ENCODE measurements at regions not wholly inside any gene's neighbourhood (a gene's known extent, or its start where the extent isn't known, plus 50 kb on each side); places are given as distances from the start of the nearest gene placed in this dataset.

GRCh38 chr6:815348-815738 is 122.4 kb upstream of the EXOC2 start:
- no peak for DNase-seq (ENCODE audit: insufficient read length, low spot score, missing footprints)
- no peak overlapping the region for H3K4me3 ChIP-seq (ENCODE audit: insufficient read depth, low read length)
- H3K27ac ChIP-seq (ENCODE audit: low read depth, low read length), result no peak overlapping the region
- no peaks in the 10 kb centered on the region for H3K79me2 ChIP-seq (ENCODE audit: insufficient read depth, low read length)
- H4K20me1 ChIP-seq (ENCODE audit: insufficient read depth, low read length), result no peaks in the 10 kb centered on the region
- TF ChIP-seq CTCF (IDR thresholded peaks at IDR 0.05; ENCODE audit: extremely low read depth, low read depth, low read length), result no peak
- H3K36me3 ChIP-seq (ENCODE audit: insufficient read depth, low read length), result no peaks in the 10 kb centered on the region
- no peak overlapping the region for H2AFZ ChIP-seq (ENCODE audit: low read length)
- no peaks in the 10 kb centered on the region for H3K4me1 ChIP-seq (ENCODE audit: insufficient read depth, low read length)
- H3K4me2 ChIP-seq (ENCODE audit: insufficient read depth, low read length), result no peak overlapping the region
- no peaks in the 10 kb centered on the region for H3K9me3 ChIP-seq (ENCODE audit: low read depth, low read length)
- H3K27me3 ChIP-seq (ENCODE audit: insufficient read depth, low read length), result no peaks in the 10 kb centered on the region

GRCh38 chr6:814378-815347 is 121.7 kb upstream of the EXOC2 start:
- no peaks in the 10 kb centered on the region for H3K4me1 ChIP-seq (ENCODE audit: insufficient read depth, low read length)
- no peaks in the 10 kb centered on the region for H3K9me3 ChIP-seq (ENCODE audit: low read depth, low read length)
- H3K4me2 ChIP-seq (ENCODE audit: insufficient read depth, low read length), result no peak overlapping the region
- no peak for TF ChIP-seq CTCF (IDR thresholded peaks at IDR 0.05; ENCODE audit: extremely low read depth, low read depth, low read length)
- no peak overlapping the region for H2AFZ ChIP-seq (ENCODE audit: low read length)
- no peak for DNase-seq (ENCODE audit: insufficient read length, low spot score, missing footprints)
- no peaks in the 10 kb centered on the region for H3K36me3 ChIP-seq (ENCODE audit: insufficient read depth, low read length)
- no peak overlapping the region for H3K27ac ChIP-seq (ENCODE audit: low read depth, low read length)
- H3K27me3 ChIP-seq (ENCODE audit: insufficient read depth, low read length), result no peaks in the 10 kb centered on the region
- no peaks in the 10 kb centered on the region for H3K79me2 ChIP-seq (ENCODE audit: insufficient read depth, low read length)
- H4K20me1 ChIP-seq (ENCODE audit: insufficient read depth, low read length), result no peaks in the 10 kb centered on the region
- no peak overlapping the region for H3K4me3 ChIP-seq (ENCODE audit: insufficient read depth, low read length)

DNA sequence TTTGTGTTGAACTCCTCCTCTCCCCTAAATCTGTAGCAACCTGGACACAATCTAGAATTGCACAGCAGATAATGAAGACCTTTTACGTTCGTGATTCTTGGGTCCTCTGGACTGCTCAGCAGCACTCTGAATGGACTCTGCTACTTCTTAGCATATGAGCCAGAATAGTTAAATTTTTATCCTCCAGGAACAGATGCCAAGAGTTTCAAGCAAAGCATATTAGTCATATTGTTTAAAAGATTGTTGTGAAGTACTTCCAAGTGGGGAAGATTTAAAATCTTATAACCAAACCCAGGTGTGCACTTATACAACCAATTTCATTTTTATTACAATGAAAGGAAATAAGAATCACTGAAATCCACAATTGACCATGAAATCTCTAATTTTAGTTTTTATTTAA is 118.9 kb upstream of the EXOC2 start:
- no peak overlapping the region for H3K4me3 ChIP-seq (ENCODE audit: insufficient read depth, low read length)
- no peak overlapping the region for H3K4me2 ChIP-seq (ENCODE audit: insufficient read depth, low read length)
- H3K27ac ChIP-seq (ENCODE audit: low read depth, low read length), result no peak overlapping the region
- H3K79me2 ChIP-seq (ENCODE audit: insufficient read depth, low read length), result no peaks in the 10 kb centered on the region
- no peak overlapping the region for H2AFZ ChIP-seq (ENCODE audit: low read length)
- no peaks in the 10 kb centered on the region for H3K9me3 ChIP-seq (ENCODE audit: low read depth, low read length)
- no peak for DNase-seq (ENCODE audit: insufficient read length, low spot score, missing footprints)
- no peaks in the 10 kb centered on the region for H4K20me1 ChIP-seq (ENCODE audit: insufficient read depth, low read length)
- TF ChIP-seq CTCF (IDR thresholded peaks at IDR 0.05; ENCODE audit: extremely low read depth, low read depth, low read length), result no peak
- no peaks in the 10 kb centered on the region for H3K27me3 ChIP-seq (ENCODE audit: insufficient read depth, low read length)
- no peaks in the 10 kb centered on the region for H3K36me3 ChIP-seq (ENCODE audit: insufficient read depth, low read length)
- H3K4me1 ChIP-seq (ENCODE audit: insufficient read depth, low read length), result no peaks in the 10 kb centered on the region

GRCh38 chr6:811191-811590 is 118.3 kb upstream of the EXOC2 start:
- no peaks in the 10 kb centered on the region for H3K9me3 ChIP-seq (ENCODE audit: low read depth, low read length)
- TF ChIP-seq CTCF (IDR thresholded peaks at IDR 0.05; ENCODE audit: extremely low read depth, low read depth, low read length), result no peak
- no peaks in the 10 kb centered on the region for H3K79me2 ChIP-seq (ENCODE audit: insufficient read depth, low read length)
- no peak overlapping the region for H3K27ac ChIP-seq (ENCODE audit: low read depth, low read length)
- no peaks in the 10 kb centered on the region for H3K27me3 ChIP-seq (ENCODE audit: insufficient read depth, low read length)
- H3K4me3 ChIP-seq (ENCODE audit: insufficient read depth, low read length), result no peak overlapping the region
- no peaks in the 10 kb centered on the region for H4K20me1 ChIP-seq (ENCODE audit: insufficient read depth, low read length)
- H3K4me2 ChIP-seq (ENCODE audit: insufficient read depth, low read length), result no peak overlapping the region
- no peaks in the 10 kb centered on the region for H3K36me3 ChIP-seq (ENCODE audit: insufficient read depth, low read length)
- no peaks in the 10 kb centered on the region for H3K4me1 ChIP-seq (ENCODE audit: insufficient read depth, low read length)
- DNase-seq (ENCODE audit: insufficient read length, low spot score, missing footprints), result no peak
- no peak overlapping the region for H2AFZ ChIP-seq (ENCODE audit: low read length)

Measured in osteoblast (primary cell).